OCI-LY7 (cell line): ENCODE measurements at regions not wholly inside any gene's neighbourhood (a gene's known extent, or its start where the extent isn't known, plus 50 kb on each side); places are given as distances from the start of the nearest gene placed in this dataset.

Experiments
- CTCF ChIP-seq: fragments of 200-600 bp; sonication (generic); conservative IDR thresholded peaks from 2 replicates; pipeline ENCODE4 v1.5.1; 2014; ENCODE audit warnings: mild to moderate bottlenecking, antibody characterized with exemption, low read length, moderate library complexity, mixed read lengths
- EZH2phosphoT487 ChIP-seq: fragments of 200-600 bp; sonication (generic); IDR thresholded peaks from 2 replicates; pipeline ENCODE4 v1.6.1; 2018; ENCODE audit warnings: low read depth, borderline replicate concordance, mild to moderate bottlenecking, mixed run types, antibody characterized with exemption, low read length, moderate library complexity, mixed read lengths

- TF ChIP-seq CTCF (no peak), EZH2phosphoT487 (no peak)
These were observed 188.1 kb downstream of the QDPR start for GRCh38 chr4:17323554-17324385.
